HepG2 (cell line): ENCODE measurements at regions not wholly inside any gene's neighbourhood (a gene's known extent, or its start where the extent isn't known, plus 50 kb on each side); places are given as distances from the start of the nearest gene placed in this dataset.

Source experiments
- ARID2 ChIP-seq: sonication (generic); formaldehyde crosslinking; IDR thresholded peaks from 2 replicates; pipeline ENCODE4 v1.8.1; 2022; ENCODE audit warnings: mild to moderate bottlenecking, missing genetic modification reagents, borderline replicate concordance
- BRCA1 ChIP-seq: sonication (generic); formaldehyde crosslinking; IDR thresholded peaks from 2 replicates; pipeline ENCODE4 v1.4.0; 2020; ENCODE audit warnings: missing genetic modification reagents
- ELF4 ChIP-seq: sonication (generic); formaldehyde crosslinking; IDR thresholded peaks from 2 replicates; pipeline ENCODE4 v1.5.0; 2020; ENCODE audit warnings: missing genetic modification reagents, mild to moderate bottlenecking, moderate library complexity, borderline replicate concordance
- FOSL2 ChIP-seq: sonication (generic); formaldehyde crosslinking; IDR thresholded peaks from 2 replicates; pipeline ENCODE4 v1.4.0; 2020; ENCODE audit warnings: missing genetic modification reagents
- IKZF5 ChIP-seq: IDR thresholded peaks from 2 replicates; pipeline ENCODE4 v1.6.1; 2018; ENCODE audit warnings: missing genetic modification reagents, mild to moderate bottlenecking, missing compliant biosample characterization
- KAT8 ChIP-seq: IDR thresholded peaks from 2 replicates; pipeline ENCODE4 v1.6.1; 2016; ENCODE audit warnings: missing genetic modification reagents, missing compliant biosample characterization
- MYC ChIP-seq: sonication (generic); formaldehyde crosslinking; IDR thresholded peaks from 2 replicates; pipeline ENCODE4 v1.9.0; 2021; ENCODE audit warnings: missing genetic modification reagents, borderline replicate concordance
- RAD51 ChIP-seq: fragments of 450-650 bp; IDR thresholded peaks from 2 replicates; pipeline ENCODE4 v1.6.1; 2016; ENCODE audit warnings: borderline replicate concordance
- SAP130 ChIP-seq: IDR thresholded peaks from 2 replicates; pipeline ENCODE4 v1.6.1; 2016; ENCODE audit warnings: low read depth
- TFDP1 ChIP-seq: IDR thresholded peaks from 2 replicates; pipeline ENCODE4 v1.6.1; 2016; ENCODE audit warnings: missing compliant biosample characterization, missing genetic modification reagents, borderline replicate concordance
- USF2 ChIP-seq, 2 experiments: sonication (generic) in 1 of 2; formaldehyde crosslinking in 1 of 2; IDR thresholded peaks; 2 replicates each; pipeline versions ENCODE4 v1.5.1 to v1.6.1; 2011 to 2020; ENCODE audit warnings: borderline replicate concordance in 1 of 2, low read depth in 1 of 2, low read length in 1 of 2, mild to moderate bottlenecking in 1 of 2, missing genetic modification reagents in 1 of 2, moderate library complexity in 1 of 2
- YEATS2 ChIP-seq: sonication (generic); formaldehyde crosslinking; IDR thresholded peaks from 2 replicates; pipeline ENCODE4 v1.4.0; 2020; ENCODE audit warnings: missing genetic modification reagents, borderline replicate concordance
- ZBTB21 ChIP-seq: sonication (generic); formaldehyde crosslinking; IDR thresholded peaks from 2 replicates; pipeline ENCODE4 v1.4.0; 2020; ENCODE audit warnings: missing genetic modification reagents
- ZNF263 ChIP-seq: sonication (generic); formaldehyde crosslinking; IDR thresholded peaks from 2 replicates; pipeline ENCODE4 v1.4.0; 2020; ENCODE audit warnings: missing genetic modification reagents
- ZNF33A ChIP-seq: sonication (generic); formaldehyde crosslinking; IDR thresholded peaks from 2 replicates; pipeline ENCODE4 v1.5.1; 2020; ENCODE audit warnings: missing genetic modification reagents, mild to moderate bottlenecking, moderate library complexity, borderline replicate concordance
- ZNF441 ChIP-seq: sonication (generic); formaldehyde crosslinking; IDR thresholded peaks from 2 replicates; pipeline ENCODE4 v1.7.0; 2021; ENCODE audit warnings: missing genetic modification reagents, borderline replicate concordance
- ZNF670 ChIP-seq: sonication (generic); formaldehyde crosslinking; IDR thresholded peaks from 2 replicates; pipeline ENCODE4 v1.8.0; 2022; ENCODE audit warnings: mild to moderate bottlenecking, missing genetic modification reagents, borderline replicate concordance
- ZNF691 ChIP-seq: sonication (generic); formaldehyde crosslinking; IDR thresholded peaks from 2 replicates; pipeline ENCODE4 v1.4.0; 2020; ENCODE audit warnings: missing genetic modification reagents, low read depth, mild to moderate bottlenecking, borderline replicate concordance
- TF ChIP-seq, protein P1 (sequence below): sonication (generic); formaldehyde crosslinking; IDR thresholded peaks from 2 replicates; pipeline ENCODE4 v1.4.0; 2020; ENCODE audit warnings: missing genetic modification reagents

GRCh38 chr6:157764178-157765068, 58.6 kb upstream of the SNX9 start (continued):
- no peak for TF ChIP-seq ELF4 (CRISPR knock-in tag)
- TF ChIP-seq SAP130 (CRISPR knock-in tag): peak; percentile 81
- TF ChIP-seq ZNF441 (CRISPR knock-in tag): peak; percentile 56; the same call in 1 of the 2 replicates
- TF ChIP-seq ARID2: peak; percentile 42; the same call in 1 of the 2 replicates
- TF ChIP-seq BRCA1: peak; percentile 69; the same call in 1 of the 2 replicates
- peak; percentile 46; the same call in 1 of the 2 replicates for TF ChIP-seq ZNF670
- TF ChIP-seq ZNF263: 0 out of 2 replicates have a peak, but pooled peaks have one; percentile 36
- TF ChIP-seq USF2 (IDR thresholded peaks at IDR 0.05; ENCODE audit: low read depth, low read length): peak; percentile 88
- TF ChIP-seq USF2 (CRISPR knock-in tag; IDR thresholded peaks at IDR 0.05; ENCODE audit: borderline replicate concordance): peak; percentile 93; the same call in 1 of the 2 replicates
- TF ChIP-seq, protein P1, sequence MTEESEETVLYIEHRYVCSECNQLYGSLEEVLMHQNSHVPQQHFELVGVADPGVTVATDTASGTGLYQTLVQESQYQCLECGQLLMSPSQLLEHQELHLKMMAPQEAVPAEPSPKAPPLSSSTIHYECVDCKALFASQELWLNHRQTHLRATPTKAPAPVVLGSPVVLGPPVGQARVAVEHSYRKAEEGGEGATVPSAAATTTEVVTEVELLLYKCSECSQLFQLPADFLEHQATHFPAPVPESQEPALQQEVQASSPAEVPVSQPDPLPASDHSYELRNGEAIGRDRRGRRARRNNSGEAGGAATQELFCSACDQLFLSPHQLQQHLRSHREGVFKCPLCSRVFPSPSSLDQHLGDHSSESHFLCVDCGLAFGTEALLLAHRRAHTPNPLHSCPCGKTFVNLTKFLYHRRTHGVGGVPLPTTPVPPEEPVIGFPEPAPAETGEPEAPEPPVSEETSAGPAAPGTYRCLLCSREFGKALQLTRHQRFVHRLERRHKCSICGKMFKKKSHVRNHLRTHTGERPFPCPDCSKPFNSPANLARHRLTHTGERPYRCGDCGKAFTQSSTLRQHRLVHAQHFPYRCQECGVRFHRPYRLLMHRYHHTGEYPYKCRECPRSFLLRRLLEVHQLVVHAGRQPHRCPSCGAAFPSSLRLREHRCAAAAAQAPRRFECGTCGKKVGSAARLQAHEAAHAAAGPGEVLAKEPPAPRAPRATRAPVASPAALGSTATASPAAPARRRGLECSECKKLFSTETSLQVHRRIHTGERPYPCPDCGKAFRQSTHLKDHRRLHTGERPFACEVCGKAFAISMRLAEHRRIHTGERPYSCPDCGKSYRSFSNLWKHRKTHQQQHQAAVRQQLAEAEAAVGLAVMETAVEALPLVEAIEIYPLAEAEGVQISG (CRISPR knock-in tag): peak; percentile 42; the same call in 1 of the 2 replicates
- TF ChIP-seq ZNF33A (CRISPR knock-in tag): peak; percentile 84; the same call in 1 of the 2 replicates
- peak; percentile 40; the same call in 1 of the 2 replicates for TF ChIP-seq YEATS2 (CRISPR knock-in tag)
- 0 out of 2 replicates have a peak, but pooled peaks have one; percentile 8 for TF ChIP-seq ZBTB21 (CRISPR knock-in tag)
- TF ChIP-seq MYC (CRISPR knock-in tag): peak; percentile 85
- peak; percentile 80 for TF ChIP-seq KAT8 (CRISPR knock-in tag)
- TF ChIP-seq TFDP1: peak; percentile 83; the same call in 1 of the 2 replicates
- TF ChIP-seq FOSL2 (CRISPR knock-in tag): peak; percentile 96
- peak; percentile 64; the same call in 1 of the 2 replicates for TF ChIP-seq RAD51
- peak; percentile 77; the same call in 1 of the 2 replicates for TF ChIP-seq IKZF5 (CRISPR knock-in tag)
- TF ChIP-seq ZNF691 (CRISPR knock-in tag): peak; percentile 78; the same call in 1 of the 2 replicates
